ENCODE measurements at regions not wholly inside any gene's neighbourhood (a gene's known extent, or its start where the extent isn't known, plus 50 kb on each side); places are given as distances from the start of the nearest gene placed in this dataset.
A peak's percentile ranks its signal among the peaks of the same experiment; 100 is the strongest.

DNA sequence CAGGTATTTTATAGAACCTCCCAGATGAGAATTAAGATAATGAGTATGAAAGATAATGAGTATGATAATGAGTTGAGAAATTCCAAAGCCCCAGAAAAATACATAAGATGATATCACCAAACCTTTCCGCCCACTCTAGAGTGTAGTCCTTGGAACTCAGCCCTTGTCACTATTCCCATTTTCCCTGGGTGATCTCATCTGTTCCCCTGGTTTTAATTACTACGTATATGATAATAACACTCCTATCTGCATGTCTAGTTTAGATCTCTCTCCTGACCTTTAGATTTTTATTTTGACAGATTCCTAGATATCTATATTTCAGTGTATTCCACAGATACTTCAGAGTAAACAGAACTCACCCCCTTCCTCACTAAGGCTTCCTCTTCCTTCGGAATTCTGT is 51.0 kb upstream of the ASIP start:
- CTCF ChIA-PET = interaction anchor here (0.6 to 2.8 kb wide), 13 partner anchors 9 to 579 kb away, joined by 3 to 10 read pairs (median 4); partner anchors contain the start of genes AHCY and ASIP
- RAD21 ChIA-PET (ENCODE audit: unreplicated experiment) = interaction anchor here (0.9 to 1.6 kb wide), 5 partner anchors 107 to 579 kb away, joined by 3 to 10 read pairs (median 4); no protein-coding TSS in a partner anchor
- intact Hi-C loops (cut with micrococcal nuclease; ENCODE audit: unreplicated experiment) (loop anchor here (10.0 kb wide), 1 partner anchor 335 kb away; no protein-coding TSS in a partner anchor), in situ Hi-C loops (cut with MboI) (no loop called here)
- no peak for ATAC-seq
- BruUV-seq (replicated peaks) = no TSS peak
- POLR2A ChIA-PET = interaction anchor here (0.5 kb wide), 1 partner anchor 31 kb away, joined by 3 read pairs; no protein-coding TSS in a partner anchor
- Histone ChIP-seq H3K27ac (ENCODE audit: control insufficient read depth, insufficient read depth) (no peak overlapping the region), H3K4me1 (ENCODE audit: control insufficient read depth, insufficient read depth, low read length) (no peaks in the 10 kb centered on the region), H4K20me1 (ENCODE audit: control insufficient read depth, insufficient read depth) (no peaks in the 10 kb centered on the region), H3K4me3 (no peak overlapping the region), H3K27me3 (replicated peaks in 1 of 2; ENCODE audit: control insufficient read depth in 2 of 2, insufficient read depth in 2 of 2, low read length in 1 of 2) (peaks cover 0 to 9% of the 10 kb centered on the region in 2 experiments; a peak in 3 of 4 replicates), H3K36me3 (ENCODE audit: control insufficient read depth in 2 of 2, insufficient read depth in 2 of 2, low read length in 1 of 2) (no peaks in the 10 kb centered on the region), H3K9me3 (replicated peaks; ENCODE audit: control insufficient read depth, insufficient read depth, low read length) (no peaks in the 10 kb centered on the region), H3K9ac (ENCODE audit: control insufficient read depth, insufficient read depth, low read length) (no peak overlapping the region), H3K4me2 (ENCODE audit: control insufficient read depth, insufficient read depth) (no peak overlapping the region), H3K79me2 (ENCODE audit: control insufficient read depth, insufficient read depth, low read length) (no peaks in the 10 kb centered on the region), H2AFZ (ENCODE audit: control insufficient read depth, low read depth, low read length) (no peak overlapping the region)
- FAIRE-seq = no peak
- SMC1A ChIA-PET (ENCODE audit: uncharacterized antibody, unreplicated experiment) = interaction anchor here (1.1 to 1.3 kb wide), 6 partner anchors 9 to 517 kb away, joined by 3 to 6 read pairs (median 4); no protein-coding TSS in a partner anchor
- 33% methylated on average over 3 of the region's 3 CpGs for WGBS (ENCODE audit: insufficient coverage, insufficient replicate concordance, low lambda C conversion rate, missing lambda C conversion rate)
- TF ChIP-seq, protein P1, sequence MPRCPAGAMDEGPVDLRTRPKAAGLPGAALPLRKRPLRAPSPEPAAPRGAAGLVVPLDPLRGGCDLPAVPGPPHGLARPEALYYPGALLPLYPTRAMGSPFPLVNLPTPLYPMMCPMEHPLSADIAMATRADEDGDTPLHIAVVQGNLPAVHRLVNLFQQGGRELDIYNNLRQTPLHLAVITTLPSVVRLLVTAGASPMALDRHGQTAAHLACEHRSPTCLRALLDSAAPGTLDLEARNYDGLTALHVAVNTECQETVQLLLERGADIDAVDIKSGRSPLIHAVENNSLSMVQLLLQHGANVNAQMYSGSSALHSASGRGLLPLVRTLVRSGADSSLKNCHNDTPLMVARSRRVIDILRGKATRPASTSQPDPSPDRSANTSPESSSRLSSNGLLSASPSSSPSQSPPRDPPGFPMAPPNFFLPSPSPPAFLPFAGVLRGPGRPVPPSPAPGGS (IDR thresholded peaks at IDR 0.05; ENCODE audit: borderline replicate concordance, insufficient read depth, low read depth, low read length, poor library complexity, severe bottlenecking) = no peak
- no peak for TF ChIP-seq SIN3A (IDR thresholded peaks at IDR 0.05; ENCODE audit: low read depth, low read length)
- DNase-seq (ENCODE audit: low read depth, low spot score) = no peak

DNA sequence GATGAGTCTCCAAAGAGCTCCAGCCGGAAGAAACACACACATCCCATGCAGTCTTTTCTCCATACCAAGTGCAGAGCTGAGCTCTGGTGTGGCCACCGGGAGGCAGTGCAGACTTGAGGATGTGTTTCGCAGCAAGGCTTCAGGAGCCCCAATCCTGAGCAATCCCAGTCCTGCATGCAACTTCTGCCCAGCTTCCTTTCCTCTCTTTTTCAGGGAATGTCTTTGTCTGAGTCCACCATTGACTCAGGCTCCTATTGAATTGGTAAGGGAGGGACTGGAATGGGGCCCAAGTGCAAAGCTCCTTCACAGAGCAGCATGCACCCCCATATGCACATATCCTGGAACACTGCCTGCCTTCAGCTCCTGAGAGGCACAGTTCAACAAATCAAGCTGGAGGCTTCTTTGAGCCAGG is 50.5 kb upstream of the ASIP start:
- RAD21 ChIA-PET (ENCODE audit: unreplicated experiment) = interaction anchor here (0.9 to 1.6 kb wide), 5 partner anchors 106 to 579 kb away, joined by 3 to 10 read pairs (median 4); no protein-coding TSS in a partner anchor
- Histone ChIP-seq H3K36me3 (ENCODE audit: control insufficient read depth in 2 of 2, insufficient read depth in 2 of 2, low read length in 1 of 2) (no peaks in the 10 kb centered on the region), H4K20me1 (ENCODE audit: control insufficient read depth, insufficient read depth) (no peaks in the 10 kb centered on the region), H3K79me2 (ENCODE audit: control insufficient read depth, insufficient read depth, low read length) (no peaks in the 10 kb centered on the region), H3K4me3 (no peak overlapping the region), H3K4me1 (ENCODE audit: control insufficient read depth, insufficient read depth, low read length) (no peaks in the 10 kb centered on the region), H3K9me3 (replicated peaks; ENCODE audit: control insufficient read depth, insufficient read depth, low read length) (no peaks in the 10 kb centered on the region), H3K4me2 (ENCODE audit: control insufficient read depth, insufficient read depth) (no peak overlapping the region), H3K27me3 (replicated peaks in 1 of 2; ENCODE audit: control insufficient read depth in 2 of 2, insufficient read depth in 2 of 2, low read length in 1 of 2) (peaks cover 0 to 5% of the 10 kb centered on the region in 2 experiments; a peak in 3 of 4 replicates), H3K27ac (ENCODE audit: control insufficient read depth, insufficient read depth) (no peak overlapping the region), H2AFZ (ENCODE audit: control insufficient read depth, low read depth, low read length) (no peak overlapping the region), H3K9ac (ENCODE audit: control insufficient read depth, insufficient read depth, low read length) (no peak overlapping the region)
- peak; percentile 50; the same call in 1 of the 2 replicates for TF ChIP-seq SMC3 (IDR thresholded peaks at IDR 0.05; ENCODE audit: borderline replicate concordance, low read length)
- TF ChIP-seq PML (IDR thresholded peaks at IDR 0.05; ENCODE audit: low read length) = no peak
- TF ChIP-seq, protein P2, sequence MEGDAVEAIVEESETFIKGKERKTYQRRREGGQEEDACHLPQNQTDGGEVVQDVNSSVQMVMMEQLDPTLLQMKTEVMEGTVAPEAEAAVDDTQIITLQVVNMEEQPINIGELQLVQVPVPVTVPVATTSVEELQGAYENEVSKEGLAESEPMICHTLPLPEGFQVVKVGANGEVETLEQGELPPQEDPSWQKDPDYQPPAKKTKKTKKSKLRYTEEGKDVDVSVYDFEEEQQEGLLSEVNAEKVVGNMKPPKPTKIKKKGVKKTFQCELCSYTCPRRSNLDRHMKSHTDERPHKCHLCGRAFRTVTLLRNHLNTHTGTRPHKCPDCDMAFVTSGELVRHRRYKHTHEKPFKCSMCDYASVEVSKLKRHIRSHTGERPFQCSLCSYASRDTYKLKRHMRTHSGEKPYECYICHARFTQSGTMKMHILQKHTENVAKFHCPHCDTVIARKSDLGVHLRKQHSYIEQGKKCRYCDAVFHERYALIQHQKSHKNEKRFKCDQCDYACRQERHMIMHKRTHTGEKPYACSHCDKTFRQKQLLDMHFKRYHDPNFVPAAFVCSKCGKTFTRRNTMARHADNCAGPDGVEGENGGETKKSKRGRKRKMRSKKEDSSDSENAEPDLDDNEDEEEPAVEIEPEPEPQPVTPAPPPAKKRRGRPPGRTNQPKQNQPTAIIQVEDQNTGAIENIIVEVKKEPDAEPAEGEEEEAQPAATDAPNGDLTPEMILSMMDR (IDR thresholded peaks at IDR 0.05 in 2 of 3, conservative IDR thresholded peaks at IDR 0.05 in 1 of 3; ENCODE audit: control insufficient read depth in 2 of 3, extremely low read depth in 1 of 3, insufficient read depth in 1 of 3, low read depth in 3 of 3, low read length in 3 of 3) = peak; percentile 63 to 82 (median 75); a peak in 5 of 6 replicates
- TF ChIP-seq YY1 (IDR thresholded peaks at IDR 0.05; ENCODE audit: low read depth, low read length) = no peak
- no peak for TF ChIP-seq HDAC6 (IDR thresholded peaks at IDR 0.05; ENCODE audit: unreplicated experiment)
- TF ChIP-seq CHD1 (IDR thresholded peaks at IDR 0.05; ENCODE audit: low read depth, low read length) = no peak
- no peak for TF ChIP-seq NFXL1 (IDR thresholded peaks at IDR 0.05; ENCODE audit: borderline replicate concordance)
- TF ChIP-seq RAD21 (IDR thresholded peaks at IDR 0.05; ENCODE audit: insufficient read depth, low read depth, low read length) = peak; percentile 89
- POLR2A ChIA-PET = interaction anchor here (0.5 kb wide), 1 partner anchor 30 kb away, joined by 3 read pairs; no protein-coding TSS in a partner anchor
- intact Hi-C loops (cut with micrococcal nuclease; ENCODE audit: unreplicated experiment) (loop anchor here (10.0 kb wide), 1 partner anchor 334 kb away; no protein-coding TSS in a partner anchor), in situ Hi-C loops (cut with MboI) (no loop called here)
- SMC1A ChIA-PET (ENCODE audit: uncharacterized antibody, unreplicated experiment) = interaction anchor here (0.8 to 1.3 kb wide), 7 partner anchors 9 to 579 kb away, joined by 3 to 6 read pairs (median 4); no protein-coding TSS in a partner anchor
- 25% methylated on average over 3 of the region's 3 CpGs for WGBS (ENCODE audit: insufficient coverage, insufficient replicate concordance, low lambda C conversion rate, missing lambda C conversion rate)
- BruUV-seq (replicated peaks) = no TSS peak
- ATAC-seq = peak; percentile 80
- no peak for FAIRE-seq
- no peak for DNase-seq (ENCODE audit: low read depth, low spot score)
- CTCF ChIA-PET = interaction anchor here (0.6 to 2.8 kb wide), 15 partner anchors 9 to 883 kb away, joined by 3 to 10 read pairs (median 4); partner anchors contain the start of genes AHCY and ASIP
